Activated CD8-positive, alpha-beta T cell treated with anti-CD3 and anti-CD28 coated beads for 36 hours (primary cell): ENCODE measurements at regions not wholly inside any gene's neighbourhood (a gene's known extent, or its start where the extent isn't known, plus 50 kb on each side); places are given as distances from the start of the nearest gene placed in this dataset.

Source experiments
- ATAC-seq: fragments of 200-7000 bp; cut with Tn5 transposase; one replicate; pipeline ENCODE4 v1.10.0; 2021; ENCODE audit warnings: mild to moderate bottlenecking, moderate library complexity
- CTCF ChIA-PET: fragments of 350-600 bp; sonication (Branson Sonifier 250); formaldehyde crosslinking; loops from one replicate; lab custom pipeline; 2021; ENCODE audit warnings: antibody characterized with exemption; lab: Charles Lee
- POLR2A ChIA-PET: fragments of 350-600 bp; sonication (Branson Sonifier 250); formaldehyde crosslinking; loops from one replicate; lab custom pipeline; 2021; ENCODE audit warnings: antibody characterized with exemption; lab: Charles Lee
- DNase-seq: peaks from one replicate; pipeline ENCODE4 v3.0.0-alpha.2; 2020
- H3K27ac Mint-ChIP-seq: one replicate; pipeline ENCODE4 v1.8.0; 2021; ENCODE audit warnings: mild to moderate bottlenecking, mixed read lengths
- H3K27me3 Mint-ChIP-seq: one replicate; pipeline ENCODE4 v1.8.0; 2021; ENCODE audit warnings: mixed read lengths
- H3K36me3 Mint-ChIP-seq: one replicate; pipeline ENCODE4 v1.8.0; 2021; ENCODE audit warnings: low read depth, mixed read lengths
- H3K4me1 Mint-ChIP-seq: one replicate; pipeline ENCODE4 v1.8.0; 2021; ENCODE audit warnings: low read depth, mixed read lengths
- H3K4me3 Mint-ChIP-seq: one replicate; pipeline ENCODE4 v1.8.0; 2021; ENCODE audit warnings: mild to moderate bottlenecking, moderate library complexity, mixed read lengths
- H3K9me3 Mint-ChIP-seq: one replicate; pipeline ENCODE4 v1.8.0; 2021; ENCODE audit warnings: mixed read lengths
- CTCF ChIP-seq: fragments of 200-600 bp; IDR thresholded peaks from one replicate; pipeline ENCODE4 v1.8.0; 2022; ENCODE audit warnings: antibody characterized with exemption, mild to moderate bottlenecking
- intact Hi-C: fragments of 100-400 bp; cut with micrococcal nuclease; formaldehyde crosslinking; loops from one replicate; pipeline ENCODE4 v1.10.0; 2022

GRCh38 chr5:174831031-174831660, 106.8 kb downstream of the MSX2 start:
- ChIA-PET CTCF (interaction anchor here (1.4 kb wide), 1 partner anchor 12 kb away, joined by 3 read pairs; no protein-coding TSS in a partner anchor), POLR2A (no interaction called here)
- Mint-ChIP-seq H3K36me3 (no peaks in the 10 kb centered on the region), H3K9me3 (no peaks in the 10 kb centered on the region), H3K27me3 (peaks cover 5% of the 10 kb centered on the region), H3K4me3 (no peak overlapping the region), H3K4me1 (no peaks in the 10 kb centered on the region), H3K27ac (no peak overlapping the region)
- intact Hi-C loops: no loop called here
- DNase-seq: no peak
- ATAC-seq: no peak
- TF ChIP-seq CTCF: no peak

DNA sequence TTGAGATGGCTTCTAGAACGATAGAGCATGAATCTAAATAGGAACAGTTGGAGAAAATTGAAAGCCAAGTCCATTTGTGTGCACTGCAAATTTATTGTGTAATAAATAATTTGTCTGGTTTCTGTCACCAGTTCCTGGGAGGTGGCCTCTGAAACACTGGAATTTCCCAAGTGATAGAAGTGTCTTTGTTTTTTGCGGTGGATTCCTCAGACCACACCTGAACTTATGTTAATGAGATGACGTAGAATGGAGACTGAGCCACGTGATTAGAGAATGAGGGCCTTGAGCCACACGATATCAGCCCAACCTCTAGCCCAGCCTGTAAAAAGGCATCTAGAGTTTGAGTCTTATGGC, 105.1 kb downstream of the MSX2 start:
- CTCF ChIA-PET: no interaction called here
- Mint-ChIP-seq H3K27me3 (peaks cover 14% of the 10 kb centered on the region), H3K4me1 (no peaks in the 10 kb centered on the region), H3K27ac (no peak overlapping the region), H3K4me3 (no peak overlapping the region), H3K9me3 (no peaks in the 10 kb centered on the region), H3K36me3 (no peaks in the 10 kb centered on the region)
- DNase-seq: no peak
- no peak for TF ChIP-seq CTCF
- POLR2A ChIA-PET: no interaction called here
- intact Hi-C loops: no loop called here
- ATAC-seq: no peak

DNA sequence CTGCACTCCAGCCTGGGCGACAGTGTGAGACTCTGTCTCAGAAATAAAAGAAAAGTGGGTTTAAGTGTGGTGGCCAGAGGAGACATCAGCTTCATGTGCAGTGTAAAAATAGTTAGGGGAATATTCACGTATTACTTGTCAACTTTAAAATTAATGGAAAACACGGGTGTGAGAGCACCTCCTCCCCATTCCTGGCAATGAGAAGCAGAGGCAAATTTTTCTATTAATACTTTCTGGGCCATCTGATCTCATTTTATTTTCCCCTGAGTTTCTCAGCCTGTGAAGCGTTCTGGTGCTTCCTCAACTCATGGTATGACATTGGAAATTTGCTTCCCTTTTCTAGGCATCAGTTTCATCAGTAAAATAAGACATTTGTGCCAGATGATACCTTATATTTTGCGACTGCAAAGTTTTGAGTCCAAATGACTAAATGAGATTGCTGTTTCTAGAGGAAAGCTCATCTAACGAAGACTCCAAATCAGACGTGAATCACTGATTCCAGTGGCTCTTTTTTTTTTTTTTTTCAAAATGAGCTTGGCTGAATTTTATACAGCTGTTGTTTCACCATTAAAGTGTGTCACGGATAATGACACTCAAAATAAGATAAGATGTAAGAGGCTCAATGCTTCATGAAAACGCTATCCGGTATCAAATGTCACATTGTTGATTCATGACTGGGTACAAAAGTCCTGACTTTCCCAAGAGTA, 104.6 kb downstream of the MSX2 start:
- Mint-ChIP-seq H3K4me1 (no peaks in the 10 kb centered on the region), H3K9me3 (no peaks in the 10 kb centered on the region), H3K36me3 (no peaks in the 10 kb centered on the region), H3K27me3 (peaks cover 14% of the 10 kb centered on the region), H3K27ac (no peak overlapping the region), H3K4me3 (no peak overlapping the region)
- intact Hi-C loops: no loop called here
- ChIA-PET CTCF (no interaction called here), POLR2A (no interaction called here)
- TF ChIP-seq CTCF: no peak
- no peak for DNase-seq
- no peak for ATAC-seq

- no peak for TF ChIP-seq CTCF
- intact Hi-C loops: no loop called here
Observed at GRCh38 chr5:174827558-174827957, 103.2 kb downstream of the MSX2 start.

DNA sequence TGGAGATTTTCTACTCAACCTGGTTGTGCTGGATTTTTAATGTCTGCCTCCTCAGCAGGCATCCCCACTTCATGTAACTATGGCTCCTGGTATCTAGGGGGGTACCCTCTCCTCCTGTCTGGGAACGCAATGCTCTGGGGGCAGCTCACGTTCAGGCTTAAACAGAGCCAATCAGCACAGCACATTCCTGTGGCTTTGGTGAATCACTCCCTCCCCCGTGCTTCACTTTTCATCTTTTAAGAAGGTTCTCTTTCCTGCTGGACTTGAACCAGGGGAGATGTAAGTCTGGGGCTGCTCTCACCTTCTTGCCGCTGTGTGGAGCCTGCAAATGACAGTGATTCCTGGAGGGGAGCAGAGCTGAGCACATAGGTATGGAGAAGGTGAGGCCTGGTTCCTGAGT, 101.2 kb downstream of the MSX2 start:
- intact Hi-C loops: no loop called here
- H3K36me3 Mint-ChIP-seq: no peaks in the 10 kb centered on the region
- POLR2A ChIA-PET: no interaction called here
- TF ChIP-seq CTCF: no peak
- ATAC-seq (no peak), DNase-seq (no peak)
- CTCF ChIA-PET: no interaction called here
- H3K27ac Mint-ChIP-seq: no peak overlapping the region
- no peaks in the 10 kb centered on the region for H3K9me3 Mint-ChIP-seq
- no peaks in the 10 kb centered on the region for H3K4me1 Mint-ChIP-seq
- H3K4me3 Mint-ChIP-seq: no peak overlapping the region
- H3K27me3 Mint-ChIP-seq: peaks cover 21% of the 10 kb centered on the region

More at GRCh38 chr5:174827558-174827957, 103.2 kb downstream of the MSX2 start:
- peaks cover 18% of the 10 kb centered on the region for H3K27me3 Mint-ChIP-seq
- no peak for ATAC-seq
- H3K4me1 Mint-ChIP-seq: no peaks in the 10 kb centered on the region
- CTCF ChIA-PET: no interaction called here
- DNase-seq: no peak
- no peak overlapping the region for H3K4me3 Mint-ChIP-seq
- no peaks in the 10 kb centered on the region for H3K36me3 Mint-ChIP-seq
- POLR2A ChIA-PET: no interaction called here
- H3K27ac Mint-ChIP-seq: no peak overlapping the region
- H3K9me3 Mint-ChIP-seq: no peaks in the 10 kb centered on the region
